Osteoblast (primary cell): ENCODE measurements at regions not wholly inside any gene's neighbourhood (a gene's known extent, or its start where the extent isn't known, plus 50 kb on each side); places are given as distances from the start of the nearest gene placed in this dataset.

Experiments
- DNase-seq: peaks from one replicate; pipeline ENCODE4 v3.0.0; 2011; ENCODE audit warnings: low spot score, mixed read lengths; ENCODE audit not compliant: insufficient read length; ENCODE audit errors: missing footprints
- H2AFZ ChIP-seq: 2 replicates; pipeline ENCODE4 v1.6.0; 2011; ENCODE audit warnings: mild to moderate bottlenecking, low read length
- H3K27ac ChIP-seq: 2 replicates; pipeline ENCODE4 v1.5.1; 2011; ENCODE audit warnings: mild to moderate bottlenecking, low read depth, low read length, moderate library complexity
- H3K27me3 ChIP-seq: 2 replicates; pipeline ENCODE4 v1.6.0; 2012; ENCODE audit warnings: mild to moderate bottlenecking, control low read depth, inconsistent platforms, low read length, moderate library complexity; ENCODE audit not compliant: insufficient read depth
- H3K36me3 ChIP-seq: 2 replicates; pipeline ENCODE4 v1.5.1; 2011; ENCODE audit warnings: mild to moderate bottlenecking, low read length, control low read depth, moderate library complexity; ENCODE audit not compliant: insufficient read depth
- H3K4me1 ChIP-seq: 2 replicates; pipeline ENCODE4 v1.5.1; 2011; ENCODE audit warnings: mild to moderate bottlenecking, low read length, control low read depth, moderate library complexity; ENCODE audit not compliant: insufficient read depth
- H3K4me2 ChIP-seq: 2 replicates; pipeline ENCODE4 v1.6.0; 2011; ENCODE audit warnings: mild to moderate bottlenecking, low read length; ENCODE audit not compliant: insufficient read depth
- H3K4me3 ChIP-seq: fragments of 200-600 bp; sonication (generic); 3 replicates; pipeline ENCODE4 v1.5.1; 2012; ENCODE audit warnings: mild to moderate bottlenecking, low read length, inconsistent platforms; ENCODE audit not compliant: insufficient read depth
- H3K79me2 ChIP-seq: 2 replicates; pipeline ENCODE4 v1.6.0; 2012; ENCODE audit warnings: mild to moderate bottlenecking, low read length, control low read depth, inconsistent platforms; ENCODE audit not compliant: insufficient read depth
- H3K9me3 ChIP-seq: 2 replicates; pipeline ENCODE4 v1.5.1; 2011; ENCODE audit warnings: low read depth, low read length, control low read depth
- H4K20me1 ChIP-seq: 2 replicates; pipeline ENCODE4 v1.6.0; 2012; ENCODE audit warnings: mild to moderate bottlenecking, low read length, control low read depth; ENCODE audit not compliant: insufficient read depth
- CTCF ChIP-seq: IDR thresholded peaks from 2 replicates; pipeline ENCODE4 v1.5.1; 2011; ENCODE audit warnings: mild to moderate bottlenecking, low read depth, low read length, moderate library complexity; ENCODE audit errors: extremely low read depth

GRCh38 chr2:103139628-103140268 is 377.9 kb downstream of the TMEM182 start:
- no peaks in the 10 kb centered on the region for H4K20me1 ChIP-seq
- no peak overlapping the region for H3K4me2 ChIP-seq
- H3K4me3 ChIP-seq = no peak overlapping the region
- H3K9me3 ChIP-seq = no peaks in the 10 kb centered on the region
- H3K4me1 ChIP-seq = no peaks in the 10 kb centered on the region
- no peaks in the 10 kb centered on the region for H3K27me3 ChIP-seq
- H3K79me2 ChIP-seq = no peaks in the 10 kb centered on the region
- no peak overlapping the region for H3K27ac ChIP-seq
- DNase-seq = no peak
- H3K36me3 ChIP-seq = no peaks in the 10 kb centered on the region
- H2AFZ ChIP-seq = no peak overlapping the region
- no peak for TF ChIP-seq CTCF

- no peak overlapping the region for H3K27ac ChIP-seq
- no peaks in the 10 kb centered on the region for H3K27me3 ChIP-seq
- no peaks in the 10 kb centered on the region for H4K20me1 ChIP-seq
- H2AFZ ChIP-seq = no peak overlapping the region
- no peak for TF ChIP-seq CTCF
- H3K4me3 ChIP-seq = no peak overlapping the region
- H3K4me1 ChIP-seq = no peaks in the 10 kb centered on the region
- no peak for DNase-seq
- H3K4me2 ChIP-seq = no peak overlapping the region
- H3K9me3 ChIP-seq = no peaks in the 10 kb centered on the region
- no peaks in the 10 kb centered on the region for H3K79me2 ChIP-seq
- H3K36me3 ChIP-seq = no peaks in the 10 kb centered on the region
Measured at GRCh38 chr2:103144837-103145236, 383.0 kb downstream of the TMEM182 start.

GRCh38 chr2:103145739-103146138 is 383.9 kb downstream of the TMEM182 start:
- H4K20me1 ChIP-seq = no peaks in the 10 kb centered on the region
- H3K79me2 ChIP-seq = no peaks in the 10 kb centered on the region
- H3K27ac ChIP-seq = no peak overlapping the region
- no peaks in the 10 kb centered on the region for H3K4me1 ChIP-seq
- no peak overlapping the region for H3K4me2 ChIP-seq
- H3K36me3 ChIP-seq = no peaks in the 10 kb centered on the region
- no peak overlapping the region for H3K4me3 ChIP-seq
- no peaks in the 10 kb centered on the region for H3K9me3 ChIP-seq
- TF ChIP-seq CTCF = no peak
- H2AFZ ChIP-seq = no peak overlapping the region
- DNase-seq = no peak
- no peaks in the 10 kb centered on the region for H3K27me3 ChIP-seq

GRCh38 chr2:103151046-103151445 is 389.2 kb downstream of the TMEM182 start:
- Histone ChIP-seq H4K20me1 (no peaks in the 10 kb centered on the region), H3K4me1 (no peaks in the 10 kb centered on the region), H3K79me2 (no peaks in the 10 kb centered on the region), H3K4me2 (no peak overlapping the region), H3K9me3 (no peaks in the 10 kb centered on the region), H3K27me3 (no peaks in the 10 kb centered on the region), H3K36me3 (no peaks in the 10 kb centered on the region), H3K4me3 (no peak overlapping the region), H3K27ac (no peak overlapping the region), H2AFZ (no peak overlapping the region)
- TF ChIP-seq CTCF = no peak
- DNase-seq = no peak
